GM21717 (cell line): ENCODE measurements at regions not wholly inside any gene's neighbourhood (a gene's known extent, or its start where the extent isn't known, plus 50 kb on each side); places are given as distances from the start of the nearest gene placed in this dataset.

Experiments used
- ATAC-seq: cut with Tn5 transposase; IDR thresholded peaks from one replicate; pipeline ENCODE4 v1.9.1; 2021; ENCODE audit warnings: mild to moderate bottlenecking, moderate library complexity; ENCODE audit not compliant: unreplicated experiment

DNA sequence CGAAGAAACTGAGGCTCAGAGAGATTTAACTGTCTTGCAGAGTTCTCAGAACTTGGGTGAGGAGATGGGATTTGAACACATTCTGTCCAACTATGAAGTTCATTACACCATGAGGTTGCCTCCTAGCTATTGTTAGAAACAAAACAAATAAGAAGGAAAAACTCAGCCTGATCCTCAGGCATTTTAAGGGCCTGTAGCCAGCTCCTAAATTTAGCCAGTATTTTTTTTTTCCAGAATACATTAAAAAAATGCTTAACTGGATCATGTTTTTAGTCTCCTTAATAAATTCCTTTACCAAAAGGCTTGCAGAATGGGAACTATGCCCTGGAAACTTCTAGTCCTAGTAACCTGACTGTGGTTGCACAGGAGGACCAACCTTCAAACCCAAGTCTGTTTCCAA is 212.0 kb downstream of the CSNK2A3 start:
- no peak for ATAC-seq

DNA sequence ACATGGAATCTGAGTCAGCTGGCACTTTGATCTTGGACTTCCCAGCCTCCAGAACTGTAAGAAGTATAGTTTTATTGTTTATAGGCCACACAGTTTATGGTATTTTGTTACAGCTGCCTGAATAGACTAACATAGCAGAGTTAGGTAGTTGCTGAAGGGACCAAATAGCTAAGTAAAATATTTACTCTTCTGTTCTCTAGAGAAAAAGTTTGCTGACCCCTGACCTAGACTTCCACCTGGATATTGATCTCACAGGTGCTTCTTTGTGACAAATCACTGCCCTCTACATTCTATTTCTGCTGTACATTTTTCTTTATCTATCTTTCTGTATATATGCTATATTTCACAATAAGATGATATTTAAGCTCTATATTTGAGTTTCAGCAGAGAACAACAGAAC is 212.5 kb downstream of the CSNK2A3 start:
- ATAC-seq, result no peak

DNA sequence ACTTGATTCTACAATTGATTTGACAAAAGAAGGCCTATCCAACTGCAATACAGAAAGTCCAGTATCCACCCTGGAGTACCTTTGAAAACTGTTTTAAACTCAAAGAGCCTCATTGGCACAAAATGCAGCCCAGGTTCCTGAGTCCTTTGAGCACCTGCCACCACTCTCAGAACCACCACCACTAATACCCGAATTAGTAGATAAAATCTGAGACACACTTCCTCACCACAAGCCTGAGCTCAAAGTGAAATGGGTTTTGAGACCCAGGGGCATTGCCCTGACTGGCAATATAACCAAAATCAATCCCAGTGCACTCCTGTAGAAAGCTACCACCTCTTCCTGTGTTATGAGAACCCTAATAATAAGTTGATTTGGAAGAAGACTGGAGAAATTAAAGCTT is 215.7 kb downstream of the CSNK2A3 start:
- ATAC-seq, result no peak

DNA sequence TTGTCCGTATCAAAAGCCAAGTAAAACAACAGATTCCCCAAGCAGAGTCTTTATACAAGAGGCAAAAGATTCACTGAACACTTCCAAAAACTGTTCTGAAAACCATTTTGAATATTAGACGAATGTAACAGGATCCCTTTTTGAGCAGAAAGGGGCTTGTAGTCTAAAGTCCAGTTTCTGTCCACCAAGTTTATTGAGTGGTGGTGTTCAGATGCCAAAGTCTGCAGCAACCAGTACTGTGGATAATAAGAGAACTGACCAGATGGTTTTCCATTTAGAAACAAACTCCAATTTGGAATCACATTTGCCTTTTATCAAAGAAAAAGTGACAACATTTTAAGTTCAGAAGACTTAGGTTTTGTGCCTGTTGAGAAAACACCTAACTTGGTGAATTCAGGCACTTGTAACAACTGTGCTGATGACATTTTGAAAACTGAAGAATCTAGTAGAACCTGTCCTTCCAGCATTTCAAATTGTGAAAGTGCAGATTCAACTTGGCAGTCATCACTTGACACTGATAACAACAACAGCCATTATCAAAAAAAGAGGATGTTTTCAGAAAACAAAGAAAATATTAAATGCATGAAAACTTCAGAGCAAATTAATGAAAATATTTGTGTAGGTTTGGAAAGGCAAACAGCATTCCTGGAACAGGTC is 217.1 kb downstream of the CSNK2A3 start:
- ATAC-seq, result no peak

DNA sequence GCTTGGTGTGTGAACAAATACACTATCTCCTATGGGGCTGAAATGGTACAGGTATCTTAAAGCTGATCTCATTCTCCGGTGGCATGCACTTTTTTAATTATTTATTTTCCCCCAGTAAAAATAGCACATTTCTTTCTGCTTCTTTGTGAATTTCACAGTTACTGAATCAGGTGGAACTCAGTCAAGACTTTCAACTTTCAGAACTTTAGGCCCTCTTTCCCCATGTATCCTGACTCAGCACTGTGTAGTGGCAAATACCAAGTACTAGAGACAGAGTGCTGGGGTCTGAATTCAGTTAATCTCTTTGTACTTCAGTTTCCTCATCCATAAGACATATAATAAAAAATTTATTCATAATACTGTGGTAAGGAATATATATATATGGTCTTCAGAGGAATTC is 223.9 kb downstream of the CSNK2A3 start:
- ATAC-seq, result no peak

DNA sequence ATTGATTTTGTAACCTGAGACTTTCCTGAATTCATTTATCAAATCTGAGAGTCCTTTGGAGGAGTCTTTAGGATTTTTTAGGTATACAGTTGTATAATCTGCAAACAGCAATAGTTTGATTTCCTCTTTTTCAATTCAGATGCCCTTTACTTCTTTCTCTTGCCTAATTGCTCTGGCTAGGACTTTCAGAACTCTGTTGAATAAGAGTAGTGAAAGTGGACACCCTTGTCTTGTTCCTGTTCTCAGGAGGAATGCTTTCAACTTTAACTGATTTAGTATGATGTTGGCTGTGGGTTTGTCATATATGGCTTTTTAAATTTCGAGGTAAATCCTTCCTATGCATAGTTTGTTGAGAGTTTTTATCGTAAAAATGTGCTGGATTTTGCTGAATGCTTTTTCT is 227.4 kb downstream of the CSNK2A3 start:
- no peak for ATAC-seq

DNA sequence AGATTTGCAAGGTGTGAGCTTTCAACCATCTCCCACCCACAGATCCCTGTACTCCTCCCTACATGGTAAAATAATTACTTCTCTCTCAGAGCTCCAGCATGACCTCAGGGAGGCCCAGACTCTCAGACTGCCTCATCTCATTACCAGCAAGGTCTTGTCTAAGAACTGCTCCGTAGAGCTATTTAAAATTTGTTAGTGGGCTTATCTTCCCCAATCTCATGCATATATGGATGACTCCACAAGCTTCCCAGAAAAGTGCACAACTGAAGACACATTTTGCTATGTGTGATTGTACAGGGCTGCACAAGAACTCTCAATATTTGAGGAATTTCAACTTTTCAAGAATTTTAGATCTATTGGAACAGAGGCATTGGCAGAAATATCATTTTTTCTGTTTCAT is 230.3 kb downstream of the CSNK2A3 start:
- ATAC-seq, result no peak

DNA sequence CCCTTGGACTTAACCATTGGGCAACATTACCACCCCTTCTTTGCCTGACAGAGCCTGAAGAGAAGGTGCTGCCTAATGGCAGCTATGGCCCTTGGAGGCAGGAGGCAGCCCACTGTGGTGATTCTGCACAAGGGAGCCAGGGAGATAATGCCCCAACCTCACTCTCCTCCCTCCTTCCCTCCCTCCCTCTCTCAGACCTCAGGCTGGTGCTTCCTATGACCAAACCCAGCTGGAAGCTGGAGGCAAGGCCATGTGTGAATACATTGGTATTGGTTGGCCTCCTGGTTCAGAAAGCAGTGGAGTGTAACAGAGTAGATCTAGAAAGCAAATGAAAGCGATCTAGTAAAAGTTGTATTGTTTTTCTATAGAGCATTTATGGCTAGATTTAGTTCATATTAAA is 233.1 kb downstream of the CSNK2A3 start:
- ATAC-seq, result no peak

DNA sequence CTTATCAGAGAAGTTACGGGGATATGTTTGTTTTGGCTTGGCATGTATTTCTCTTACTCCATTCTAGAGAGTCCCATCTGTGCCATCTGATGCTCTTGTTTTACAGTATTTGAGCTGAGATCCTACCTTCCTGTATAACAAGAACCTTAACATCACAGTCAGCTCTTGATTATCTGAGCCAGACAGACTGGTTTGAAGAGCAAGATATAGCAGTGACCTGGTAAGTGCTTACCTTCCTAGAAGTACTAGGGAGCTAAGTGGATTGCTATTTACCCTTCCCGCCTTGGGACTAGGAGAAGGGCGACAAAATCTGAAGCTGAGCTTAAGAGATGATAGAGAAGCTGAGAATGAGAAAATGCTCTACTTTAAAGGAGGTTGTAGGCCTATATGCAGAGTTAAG is 235.3 kb downstream of the CSNK2A3 start:
- ATAC-seq, result no peak

DNA sequence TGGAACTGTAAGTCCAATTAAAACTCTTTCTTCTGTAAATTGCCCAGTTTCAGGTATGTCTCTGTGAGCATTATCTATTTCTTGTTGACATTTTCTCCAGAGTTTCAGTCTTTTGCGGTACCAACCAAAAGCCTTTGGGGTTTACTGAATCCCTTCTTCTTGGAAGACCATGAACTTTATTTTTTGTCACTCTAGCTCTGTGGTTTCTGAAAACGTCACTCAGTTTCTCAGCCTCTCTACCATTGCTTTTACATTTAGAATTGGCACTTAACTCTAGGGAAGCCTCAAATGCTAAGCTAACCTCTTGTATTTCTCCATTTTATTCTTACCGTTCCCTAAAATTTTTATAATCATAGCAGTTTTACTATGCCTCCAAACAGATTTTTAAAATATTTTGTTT is 237.6 kb downstream of the CSNK2A3 start:
- ATAC-seq, result no peak

DNA sequence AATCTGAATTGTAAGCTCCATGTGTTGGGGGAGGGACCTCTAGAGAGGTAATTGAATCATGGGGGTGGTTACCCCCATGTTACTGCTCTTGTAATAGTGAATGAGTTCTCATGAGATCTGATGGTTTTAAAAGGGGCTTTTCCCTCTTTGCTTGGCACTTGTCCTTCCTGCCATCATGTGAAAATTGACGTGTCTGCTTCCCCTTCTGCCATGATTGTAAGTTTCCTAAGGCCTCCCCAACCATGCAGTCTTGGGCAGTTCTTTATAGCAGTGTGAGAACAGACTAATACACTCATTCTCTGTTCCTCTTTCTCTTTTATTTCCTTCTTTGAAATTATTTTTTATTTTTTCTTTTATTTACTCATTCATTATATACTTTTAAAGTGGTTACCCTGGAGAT is 239.4 kb downstream of the CSNK2A3 start:
- ATAC-seq, result no peak

DNA sequence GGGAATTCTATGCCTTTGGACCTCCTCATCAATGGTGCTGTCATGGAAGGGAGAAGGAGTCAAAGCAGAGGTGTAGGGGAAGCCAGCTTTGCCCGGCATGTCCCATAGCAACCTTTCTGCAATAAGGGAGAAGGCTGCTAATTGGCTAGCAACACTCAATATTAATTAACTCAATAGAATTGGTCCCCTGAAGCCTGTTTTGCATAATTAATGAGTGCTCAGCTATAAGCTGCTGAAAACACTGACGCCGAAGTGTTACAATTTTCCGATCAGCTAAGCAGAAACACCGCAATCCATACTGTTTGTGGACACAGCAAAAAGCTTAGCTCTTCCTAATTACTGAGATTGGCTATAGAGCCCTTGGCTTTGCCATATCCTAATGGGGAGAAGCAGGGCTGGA is 245.0 kb downstream of the CSNK2A3 start:
- ATAC-seq, result no peak

DNA sequence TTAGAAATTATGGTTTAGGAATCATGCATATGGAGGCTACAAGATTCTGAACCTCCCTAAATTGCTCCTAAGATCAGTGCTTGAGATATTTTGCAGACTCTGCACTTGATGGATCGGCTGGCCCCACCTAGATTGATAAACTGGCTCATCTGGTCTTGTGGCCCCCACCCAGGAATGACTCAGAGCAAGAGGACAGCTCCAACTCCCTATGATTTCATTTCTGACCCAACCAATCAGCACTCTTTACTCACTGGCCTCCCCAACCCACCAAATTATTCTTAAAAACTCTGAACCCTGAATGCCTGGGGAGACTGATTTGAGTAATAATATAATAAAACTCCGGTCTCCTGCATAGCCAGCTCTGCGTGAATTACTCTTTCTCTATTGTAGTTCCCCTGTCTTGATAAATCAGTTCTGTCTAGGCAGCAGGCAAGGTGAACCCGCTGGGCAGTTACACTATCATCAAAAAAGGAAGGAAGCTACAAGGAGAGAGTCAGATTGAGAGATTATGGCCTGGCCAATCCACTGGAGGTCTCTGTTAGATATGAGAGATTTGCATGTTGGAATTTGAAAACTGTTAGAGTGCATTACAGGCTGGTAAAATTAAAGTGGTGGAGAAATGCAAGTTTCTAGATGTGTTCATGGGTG is 245.8 kb downstream of the CSNK2A3 start:
- no peak for ATAC-seq

DNA sequence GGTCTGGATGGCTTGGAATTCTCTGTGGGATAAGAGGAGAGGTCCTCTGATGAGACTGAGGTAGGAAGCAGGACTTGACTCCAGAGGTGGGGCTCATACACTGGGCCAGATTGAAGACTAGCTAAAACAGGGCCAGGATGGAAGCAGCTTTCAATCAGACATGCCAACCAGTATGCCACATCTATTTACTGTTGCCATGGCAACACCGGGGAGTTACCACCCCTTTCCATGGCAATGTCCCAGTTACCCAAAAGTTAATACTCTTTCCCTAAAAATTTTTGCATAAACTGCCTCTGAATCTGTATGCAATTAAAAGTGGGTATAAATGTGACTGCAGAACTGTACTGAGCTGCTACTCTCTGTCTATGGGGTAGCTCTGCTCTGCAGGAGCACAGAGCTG is 247.5 kb upstream of the ZBED5 start:
- no peak for ATAC-seq

DNA sequence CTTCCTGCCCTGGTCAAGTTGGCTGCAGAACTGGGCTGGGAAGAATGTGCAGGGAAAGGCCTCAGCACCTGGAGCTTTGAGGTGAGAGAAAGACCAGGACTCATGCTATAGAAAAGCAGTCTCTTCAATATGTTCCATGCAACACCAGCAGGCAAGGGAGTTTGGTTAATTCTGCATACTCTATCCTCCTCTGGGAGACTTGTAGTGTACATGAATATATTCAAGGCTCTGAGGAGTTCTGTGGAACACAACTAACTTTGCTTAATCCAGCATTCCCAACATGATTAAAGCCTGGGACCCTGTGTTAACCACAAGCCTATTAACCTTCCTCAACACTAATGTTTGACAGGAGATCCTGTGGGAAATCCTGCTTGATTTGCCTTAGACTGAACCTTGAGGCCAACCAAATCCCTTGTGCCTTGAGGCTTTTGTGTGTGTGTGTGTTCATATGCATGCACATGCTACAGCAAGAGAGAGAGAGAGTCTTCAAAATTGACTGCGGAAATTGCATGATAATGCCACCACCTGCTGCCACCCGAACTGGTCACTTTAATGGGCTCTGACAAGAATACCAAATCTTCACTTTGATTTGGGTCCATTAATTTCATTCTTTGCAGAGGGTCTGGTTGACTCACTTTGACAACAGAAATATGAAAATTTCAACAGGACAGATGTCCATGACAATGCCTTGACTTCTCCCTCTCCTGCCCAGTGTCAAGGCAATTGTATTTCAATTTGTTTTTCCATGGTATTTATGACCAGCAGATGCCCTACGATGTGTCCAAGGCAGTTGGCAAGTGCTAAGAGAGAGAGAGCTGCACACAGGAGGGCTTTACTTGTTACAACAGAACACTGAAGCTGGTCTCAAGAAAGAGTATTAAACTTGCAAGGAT is 238.2 kb upstream of the ZBED5 start:
- ATAC-seq, result no peak

DNA sequence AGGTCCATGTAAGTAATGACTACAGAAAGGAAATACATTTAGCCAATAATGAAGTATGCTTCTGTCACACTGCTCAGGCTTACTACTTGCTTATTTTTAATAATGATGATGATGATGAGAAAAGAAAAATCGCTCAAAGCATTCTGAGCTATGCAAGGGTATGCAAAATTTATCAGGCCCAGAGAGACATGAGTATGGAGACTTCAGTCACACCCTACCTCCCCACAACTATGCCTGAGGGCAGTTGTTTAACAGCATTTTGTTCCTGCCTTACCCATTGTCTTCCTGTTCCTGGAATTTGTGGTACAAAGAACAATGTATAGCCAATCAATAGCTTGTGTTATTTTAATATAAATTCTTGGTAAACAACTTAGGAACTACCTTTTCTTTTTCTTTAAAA is 232.6 kb upstream of the ZBED5 start:
- ATAC-seq, result no peak

DNA sequence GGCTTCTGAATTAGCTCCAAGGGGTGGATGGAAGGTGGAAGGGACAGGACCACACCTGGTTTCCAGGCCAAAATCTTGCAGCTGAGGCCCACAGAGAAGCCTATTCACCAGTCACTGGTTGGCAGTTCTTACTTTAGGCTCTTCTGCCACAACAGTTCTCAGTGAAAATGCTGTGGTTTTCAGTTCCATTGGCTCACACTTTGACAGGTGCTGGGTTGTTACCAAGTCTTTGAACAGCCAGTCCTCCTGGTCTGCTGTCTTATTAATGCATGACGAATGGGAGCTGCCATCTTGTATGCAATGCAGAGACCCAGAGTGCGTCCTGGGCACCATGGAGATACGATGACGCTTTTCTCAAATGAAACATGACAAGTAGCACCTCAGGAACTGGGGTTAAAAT is 232.0 kb upstream of the ZBED5 start:
- no peak for ATAC-seq

DNA sequence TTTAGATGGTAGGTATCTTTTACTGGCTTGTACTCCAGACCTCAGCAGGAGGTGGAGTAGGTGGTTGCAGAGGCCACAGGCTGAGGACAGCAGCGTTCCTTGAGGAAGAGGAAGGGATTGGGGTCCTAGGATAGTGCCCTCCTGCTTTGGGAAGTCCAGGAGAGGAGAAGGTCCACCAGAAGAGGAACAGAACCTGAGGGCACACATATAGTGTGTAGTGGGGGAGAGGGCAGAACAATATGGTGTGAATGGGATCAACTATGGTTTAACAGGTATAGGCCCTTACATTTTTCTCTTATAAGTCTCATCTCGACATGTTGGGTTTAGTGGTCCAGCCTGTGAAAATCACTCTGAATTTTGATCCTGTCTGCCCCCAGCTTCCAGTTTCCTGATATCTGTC is 229.1 kb upstream of the ZBED5 start:
- ATAC-seq, result no peak

DNA sequence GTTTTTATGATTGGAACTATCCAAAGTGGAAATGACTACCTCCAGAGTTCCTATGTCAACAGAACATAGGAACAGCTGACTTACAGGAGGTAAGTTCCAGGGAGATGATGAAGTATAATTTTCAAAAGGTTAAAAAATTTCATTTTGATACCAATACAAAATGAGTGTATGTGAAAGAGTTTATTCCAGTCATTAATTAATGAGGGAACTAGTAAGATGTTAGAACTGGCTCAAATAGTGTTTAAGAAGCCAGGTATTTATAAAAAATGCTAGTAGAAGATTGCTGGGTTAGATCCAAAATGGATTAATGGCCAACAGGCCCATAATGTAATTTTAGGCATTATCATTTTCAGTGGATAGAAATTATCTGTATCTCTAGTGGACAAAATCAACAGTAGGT is 227.7 kb upstream of the ZBED5 start:
- ATAC-seq, result no peak

DNA sequence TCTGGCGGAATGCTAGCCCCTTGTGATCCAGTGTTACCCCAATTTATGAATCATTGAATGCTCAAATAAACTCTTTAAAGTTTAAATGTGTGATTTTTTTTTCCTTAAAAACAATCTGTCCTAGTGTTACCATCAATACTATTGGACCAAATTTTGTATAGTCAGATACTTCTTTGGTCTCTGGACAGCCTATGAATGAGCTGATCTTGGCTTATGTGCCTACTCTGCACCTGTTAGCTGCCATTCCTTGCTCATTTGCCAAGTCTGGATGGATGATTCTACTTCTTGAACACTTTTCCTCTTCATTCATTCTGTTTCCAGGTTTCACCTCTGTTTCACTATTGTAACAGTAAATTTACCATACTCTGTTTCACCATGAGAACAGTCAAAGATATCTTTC is 226.5 kb upstream of the ZBED5 start:
- ATAC-seq, result no peak

DNA sequence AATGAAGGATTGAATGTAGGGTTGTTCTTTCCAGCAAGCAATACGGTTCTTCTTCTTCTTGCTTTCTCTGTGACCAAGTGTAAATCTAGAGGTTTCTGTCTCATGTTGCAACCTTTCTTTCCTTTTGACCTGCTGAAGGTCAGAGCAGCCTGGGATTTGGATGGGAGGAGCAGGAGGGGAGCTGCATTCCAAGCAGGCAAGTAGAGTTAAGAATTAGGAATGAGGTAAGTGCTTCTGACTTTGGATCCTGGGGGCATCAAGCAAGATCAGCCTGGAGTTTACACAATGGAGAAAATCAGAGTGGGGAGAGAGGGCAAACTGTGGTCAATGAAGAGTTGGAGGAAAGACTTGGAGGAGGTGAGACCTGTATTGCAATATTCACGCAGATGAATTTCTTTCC is 225.6 kb upstream of the ZBED5 start:
- no peak for ATAC-seq

DNA sequence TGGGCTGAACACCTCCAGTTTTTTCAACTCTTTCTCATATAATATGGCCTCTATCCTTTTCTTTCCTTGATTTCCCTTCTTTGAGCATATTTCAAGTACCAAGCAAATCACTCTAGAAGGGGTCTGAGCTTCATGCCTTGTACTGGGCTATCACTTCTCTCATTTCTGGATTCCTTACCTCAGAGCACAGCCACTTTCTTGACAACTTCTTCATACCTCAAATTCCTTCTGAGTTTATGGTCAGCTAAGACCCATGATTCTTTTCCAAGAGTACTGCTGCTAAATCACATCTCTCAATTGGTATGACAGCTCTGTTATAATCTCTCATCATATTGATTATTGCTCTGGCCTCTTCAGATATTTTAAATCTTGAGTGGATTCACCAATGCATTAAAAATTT is 224.8 kb upstream of the ZBED5 start:
- no peak for ATAC-seq
